Panc1 (cell line): ENCODE measurements at regions not wholly inside any gene's neighbourhood (a gene's known extent, or its start where the extent isn't known, plus 50 kb on each side); places are given as distances from the start of the nearest gene placed in this dataset.
"Not testable (repeated sequence)": the region's sequence is repeated elsewhere in the genome, so short reads cannot be mapped to it uniquely, and the experiment has no call there.

ENCODE experiments used
- ATAC-seq: fragments of 200-7000 bp; cut with Tn5 transposase; 2 replicates; pipeline ENCODE4 v1.9.1; 2020; ENCODE audit warnings: mild to moderate bottlenecking, moderate library complexity
- BruUV-seq: library from RNA; stranded (reverse); fragments of 400-500 nt; replicated peaks from 2 replicates; lab custom pipeline; 2021; lab: Mats Ljungman, UMichigan
- CTCF ChIA-PET: fragments of 300-600 bp; sonication (Branson Sonifier 250); formaldehyde crosslinking; loops from one replicate; lab custom pipeline; 2022; ENCODE audit warnings: antibody characterized with exemption; lab: Charles Lee
- POLR2A ChIA-PET: fragments of 300-600 bp; sonication (Branson Sonifier 250); formaldehyde crosslinking; loops from one replicate; lab custom pipeline; 2022; ENCODE audit warnings: antibody characterized with exemption; lab: Charles Lee
- DNase-seq: peaks from one replicate; pipeline ENCODE4 v3.0.0-alpha.2; 2010; ENCODE audit warnings: low read depth, low spot score
- H3K27ac ChIP-seq: 2 replicates; pipeline ENCODE4 v1.5.1; 2011; ENCODE audit warnings: mild to moderate bottlenecking, low read length, inconsistent platforms
- H3K27me3 ChIP-seq: fragments of 200-500 bp; sonication (Bioruptor generic); 2 replicates; pipeline ENCODE4 v1.6.0; 2014; ENCODE audit warnings: low read length, inconsistent platforms; ENCODE audit not compliant: control insufficient read depth, insufficient read depth
- H3K36me3 ChIP-seq: fragments of 200-500 bp; sonication (Bioruptor generic); 2 replicates; pipeline ENCODE4 v1.5.1; 2014; ENCODE audit warnings: inconsistent platforms, mild to moderate bottlenecking, low read length, moderate library complexity; ENCODE audit not compliant: control insufficient read depth, insufficient read depth
- H3K4me1 ChIP-seq: 2 replicates; pipeline ENCODE4 v1.5.1; 2011; ENCODE audit warnings: inconsistent platforms, mild to moderate bottlenecking, low read length, moderate library complexity; ENCODE audit not compliant: control insufficient read depth, insufficient read depth
- H3K4me3 ChIP-seq, 2 experiments: 2 replicates each; pipeline ENCODE4 v1.5.1; 2011 to 2012; ENCODE audit warnings: low read depth in 2 of 2, low read length in 2 of 2, mild to moderate bottlenecking in 2 of 2, inconsistent platforms in 1 of 2, moderate library complexity in 1 of 2
- H3K9me3 ChIP-seq: fragments of 200-500 bp; sonication (Bioruptor generic); 2 replicates; pipeline ENCODE4 v1.5.1; 2014; ENCODE audit warnings: low read depth, mild to moderate bottlenecking, inconsistent platforms, low read length, moderate library complexity; ENCODE audit not compliant: control insufficient read depth, insufficient read depth
- POLR2AphosphoS5 ChIP-seq: IDR thresholded peaks from 2 replicates; pipeline ENCODE4 v1.6.1; 2012; ENCODE audit warnings: mild to moderate bottlenecking, low read depth, low read length, moderate library complexity
- SIN3A ChIP-seq: IDR thresholded peaks from 2 replicates; pipeline ENCODE4 v1.6.1; 2012; ENCODE audit warnings: low read depth, mild to moderate bottlenecking, low read length, moderate library complexity, borderline replicate concordance; ENCODE audit not compliant: insufficient read depth
- TCF7L2 ChIP-seq: IDR thresholded peaks from 2 replicates; pipeline ENCODE4 v1.6.1; 2011; ENCODE audit warnings: mild to moderate bottlenecking, low read depth, low read length, inconsistent platforms
- in situ Hi-C: cut with HindIII; loops from 2 replicates; pipeline ENCODE4 v1.10.0; 2016; ENCODE audit warnings: low sequenced_read_pairs, low pct_unique_long_range_greater_than_20kb
- intact Hi-C: fragments of 100-400 bp; cut with micrococcal nuclease; formaldehyde crosslinking; loops from one replicate; pipeline ENCODE4 v1.10.0; 2022; ENCODE audit not compliant: unreplicated experiment
- TF ChIP-seq, protein P1 (sequence below), 2 experiments: IDR thresholded peaks; 2 replicates each; pipeline ENCODE4 v1.6.1; 2011 to 2012; ENCODE audit warnings: low read depth in 2 of 2, control low read depth in 1 of 2, low read length in 1 of 2, mild to moderate bottlenecking in 1 of 2, moderate library complexity in 1 of 2; ENCODE audit not compliant: insufficient read depth in 1 of 2
- TF ChIP-seq, protein P2 (sequence below): fragments of 450-650 bp; IDR thresholded peaks from 2 replicates; pipeline ENCODE4 v1.5.1; 2017; ENCODE audit warnings: mild to moderate bottlenecking

DNA sequence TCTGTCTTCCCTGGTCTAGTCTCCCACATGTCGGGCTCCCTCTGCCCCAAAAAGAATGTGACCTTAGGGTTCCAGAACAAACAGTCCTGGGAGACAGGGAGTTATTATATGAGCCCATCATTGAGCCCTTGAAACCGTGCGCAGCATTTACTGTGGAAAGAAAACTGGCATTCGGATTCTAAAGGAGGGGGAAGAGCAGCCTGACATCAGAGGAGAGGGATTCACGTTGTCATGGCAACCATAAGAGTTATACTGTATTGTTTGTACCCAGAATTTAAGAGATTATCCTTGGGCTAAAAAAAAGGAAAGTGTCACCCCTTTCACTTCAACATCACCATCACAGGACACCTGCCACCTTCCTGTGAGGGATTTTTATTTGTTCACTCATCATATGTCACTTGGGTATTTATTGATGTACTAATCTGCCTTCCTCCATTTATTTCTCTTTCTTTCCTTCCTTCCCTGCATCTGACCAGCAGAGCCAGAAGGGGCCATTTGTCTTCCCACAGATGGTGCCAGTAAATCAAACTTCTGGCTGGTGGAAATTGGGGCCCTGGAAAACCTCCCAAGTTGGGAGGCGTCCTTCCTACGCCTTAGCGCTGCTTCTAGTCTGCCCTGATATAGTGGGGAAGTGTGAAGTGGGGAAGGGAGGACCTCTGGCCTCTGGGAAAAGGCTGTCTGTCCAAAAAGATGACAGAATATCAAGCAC, 64.9 kb upstream of the FRMPD3 start:
- no TSS peak for BruUV-seq
- no peak for ATAC-seq
- intact Hi-C loops: no loop called here

DNA sequence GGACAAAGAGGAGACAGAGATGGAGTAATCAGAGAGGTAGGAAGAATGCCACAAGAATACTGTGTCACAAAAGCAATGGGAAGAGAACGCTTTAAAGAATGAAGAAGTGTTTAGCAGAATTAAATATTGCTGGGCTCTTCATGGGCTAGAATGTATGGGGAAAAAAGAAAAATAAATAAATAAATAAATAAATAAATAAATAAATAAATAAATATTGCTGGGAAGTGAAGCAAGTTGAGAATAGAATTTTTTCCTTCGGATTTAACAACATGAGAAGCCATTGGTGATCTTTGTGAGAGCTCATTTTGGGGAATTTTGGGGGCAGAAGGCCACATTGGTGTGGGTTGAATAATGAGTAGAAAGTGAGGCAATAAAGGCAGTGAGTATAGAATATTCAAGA, 59.7 kb upstream of the FRMPD3 start:
- TF ChIP-seq TCF7L2: no peak
- TF ChIP-seq, protein P1, sequence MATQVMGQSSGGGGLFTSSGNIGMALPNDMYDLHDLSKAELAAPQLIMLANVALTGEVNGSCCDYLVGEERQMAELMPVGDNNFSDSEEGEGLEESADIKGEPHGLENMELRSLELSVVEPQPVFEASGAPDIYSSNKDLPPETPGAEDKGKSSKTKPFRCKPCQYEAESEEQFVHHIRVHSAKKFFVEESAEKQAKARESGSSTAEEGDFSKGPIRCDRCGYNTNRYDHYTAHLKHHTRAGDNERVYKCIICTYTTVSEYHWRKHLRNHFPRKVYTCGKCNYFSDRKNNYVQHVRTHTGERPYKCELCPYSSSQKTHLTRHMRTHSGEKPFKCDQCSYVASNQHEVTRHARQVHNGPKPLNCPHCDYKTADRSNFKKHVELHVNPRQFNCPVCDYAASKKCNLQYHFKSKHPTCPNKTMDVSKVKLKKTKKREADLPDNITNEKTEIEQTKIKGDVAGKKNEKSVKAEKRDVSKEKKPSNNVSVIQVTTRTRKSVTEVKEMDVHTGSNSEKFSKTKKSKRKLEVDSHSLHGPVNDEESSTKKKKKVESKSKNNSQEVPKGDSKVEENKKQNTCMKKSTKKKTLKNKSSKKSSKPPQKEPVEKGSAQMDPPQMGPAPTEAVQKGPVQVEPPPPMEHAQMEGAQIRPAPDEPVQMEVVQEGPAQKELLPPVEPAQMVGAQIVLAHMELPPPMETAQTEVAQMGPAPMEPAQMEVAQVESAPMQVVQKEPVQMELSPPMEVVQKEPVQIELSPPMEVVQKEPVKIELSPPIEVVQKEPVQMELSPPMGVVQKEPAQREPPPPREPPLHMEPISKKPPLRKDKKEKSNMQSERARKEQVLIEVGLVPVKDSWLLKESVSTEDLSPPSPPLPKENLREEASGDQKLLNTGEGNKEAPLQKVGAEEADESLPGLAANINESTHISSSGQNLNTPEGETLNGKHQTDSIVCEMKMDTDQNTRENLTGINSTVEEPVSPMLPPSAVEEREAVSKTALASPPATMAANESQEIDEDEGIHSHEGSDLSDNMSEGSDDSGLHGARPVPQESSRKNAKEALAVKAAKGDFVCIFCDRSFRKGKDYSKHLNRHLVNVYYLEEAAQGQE (IDR thresholded peaks at IDR 0.05; ENCODE audit: insufficient read depth in 1 of 2, low read depth in 2 of 2, low read length in 1 of 2): no peak
- no peak for TF ChIP-seq POLR2AphosphoS5
- in situ Hi-C loops: no loop called here
- ChIA-PET POLR2A (no interaction called here), CTCF (no interaction called here)
- no peaks in the 10 kb centered on the region for H3K36me3 ChIP-seq
- DNase-seq (no peak), ATAC-seq (no peak)
- BruUV-seq: no TSS peak
- H3K4me3 ChIP-seq: no peak overlapping the region
- H3K27ac ChIP-seq: no peak overlapping the region
- H3K9me3 ChIP-seq: no peaks in the 10 kb centered on the region
- intact Hi-C loops: no loop called here
- no peaks in the 10 kb centered on the region for H3K27me3 ChIP-seq
- no peaks in the 10 kb centered on the region for H3K4me1 ChIP-seq

More for the DNA sequence above, 64.9 kb upstream of the FRMPD3 start:
- no peak overlapping the region for H3K27ac ChIP-seq
- H3K36me3 ChIP-seq: no peaks in the 10 kb centered on the region
- DNase-seq: no peak
- POLR2A ChIA-PET: no interaction called here
- no peaks in the 10 kb centered on the region for H3K9me3 ChIP-seq
- no peaks in the 10 kb centered on the region for H3K4me1 ChIP-seq
- no peak overlapping the region for H3K4me3 ChIP-seq
- TF ChIP-seq TCF7L2: no peak
- TF ChIP-seq POLR2AphosphoS5: no peak
- TF ChIP-seq, protein P1 (IDR thresholded peaks at IDR 0.05; ENCODE audit: insufficient read depth in 1 of 2, low read depth in 2 of 2, low read length in 1 of 2): no peak
- TF ChIP-seq, protein P2, sequence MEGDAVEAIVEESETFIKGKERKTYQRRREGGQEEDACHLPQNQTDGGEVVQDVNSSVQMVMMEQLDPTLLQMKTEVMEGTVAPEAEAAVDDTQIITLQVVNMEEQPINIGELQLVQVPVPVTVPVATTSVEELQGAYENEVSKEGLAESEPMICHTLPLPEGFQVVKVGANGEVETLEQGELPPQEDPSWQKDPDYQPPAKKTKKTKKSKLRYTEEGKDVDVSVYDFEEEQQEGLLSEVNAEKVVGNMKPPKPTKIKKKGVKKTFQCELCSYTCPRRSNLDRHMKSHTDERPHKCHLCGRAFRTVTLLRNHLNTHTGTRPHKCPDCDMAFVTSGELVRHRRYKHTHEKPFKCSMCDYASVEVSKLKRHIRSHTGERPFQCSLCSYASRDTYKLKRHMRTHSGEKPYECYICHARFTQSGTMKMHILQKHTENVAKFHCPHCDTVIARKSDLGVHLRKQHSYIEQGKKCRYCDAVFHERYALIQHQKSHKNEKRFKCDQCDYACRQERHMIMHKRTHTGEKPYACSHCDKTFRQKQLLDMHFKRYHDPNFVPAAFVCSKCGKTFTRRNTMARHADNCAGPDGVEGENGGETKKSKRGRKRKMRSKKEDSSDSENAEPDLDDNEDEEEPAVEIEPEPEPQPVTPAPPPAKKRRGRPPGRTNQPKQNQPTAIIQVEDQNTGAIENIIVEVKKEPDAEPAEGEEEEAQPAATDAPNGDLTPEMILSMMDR: no peak
- TF ChIP-seq SIN3A: no peak
- CTCF ChIA-PET: no interaction called here
- peaks cover 3% of the 10 kb centered on the region; the same call in 1 of the 2 replicates for H3K27me3 ChIP-seq
- in situ Hi-C loops: no loop called here

DNA sequence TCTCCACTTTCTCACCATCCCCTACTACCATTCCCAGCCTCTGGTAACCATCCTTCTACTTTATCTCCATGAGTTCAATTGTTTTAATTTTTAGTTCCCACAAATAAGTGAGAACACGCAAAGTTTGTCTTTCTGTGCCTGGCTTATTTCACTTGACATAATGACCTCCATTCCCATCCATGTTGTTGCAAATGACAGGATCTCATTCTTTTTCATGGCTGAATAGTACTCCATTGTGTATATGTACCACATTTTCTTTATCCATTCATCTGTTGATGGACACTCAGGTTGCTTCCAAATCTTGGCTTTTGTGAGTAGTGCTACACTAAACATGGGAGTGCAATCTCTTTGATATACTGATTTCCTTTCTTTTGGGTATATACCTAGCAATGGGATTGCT, 55.8 kb upstream of the FRMPD3 start:
- CTCF ChIA-PET, H3K4me3 ChIP-seq, DNase-seq, H3K9me3 ChIP-seq, H3K27ac ChIP-seq, H3K4me1 ChIP-seq, H3K36me3 ChIP-seq, ATAC-seq, H3K27me3 ChIP-seq, intact Hi-C loops, POLR2A ChIA-PET, in situ Hi-C loops, BruUV-seq: not testable (repeated sequence)
